ENCODE measurements at regions not wholly inside any gene's neighbourhood (a gene's known extent, or its start where the extent isn't known, plus 50 kb on each side); places are given as distances from the start of the nearest gene placed in this dataset.

DNA sequence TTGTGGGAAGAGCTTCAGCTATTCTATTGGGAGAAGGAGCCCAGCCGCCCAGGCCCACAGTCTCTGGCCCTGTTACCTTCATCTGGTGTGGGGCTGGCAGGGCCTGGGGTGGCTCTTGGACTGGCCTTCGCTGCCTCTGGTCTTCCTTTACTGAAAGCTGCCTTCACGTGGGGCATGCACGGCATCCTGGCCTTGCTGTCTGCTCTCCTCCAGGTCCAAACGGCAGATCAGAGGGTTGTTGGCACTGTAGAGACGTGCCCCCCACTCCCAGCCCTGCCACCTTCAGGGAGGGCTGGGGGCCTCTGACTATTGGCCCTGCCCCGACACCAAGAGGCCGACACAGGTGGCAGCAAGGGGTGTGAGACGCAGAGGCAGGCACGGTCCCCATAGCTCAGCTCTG lies 291.3 kb upstream of the IRX1 start:
- TF ChIP-seq EZH2 (IDR thresholded peaks at IDR 0.05; ENCODE audit: insufficient read depth, poor library complexity, severe bottlenecking): no peak
- TF ChIP-seq EZH2phosphoT487 (IDR thresholded peaks at IDR 0.05; ENCODE audit: insufficient read depth, low read depth): no peak

Data from GM23248 (cell line).